ENCODE measurements at regions not wholly inside any gene's neighbourhood (a gene's known extent, or its start where the extent isn't known, plus 50 kb on each side); places are given as distances from the start of the nearest gene placed in this dataset.

GRCh38 chr6:50555982-50556381 is 157.3 kb upstream of the TFAP2D start:
- TF ChIP-seq POLR2A (IDR thresholded peaks at IDR 0.05) (no peak), CTCF (IDR thresholded peaks at IDR 0.05 in 4 of 5, conservative IDR thresholded peaks at IDR 0.05 in 1 of 5) (no peak)
